OCI-LY7 (cell line): ENCODE measurements at regions not wholly inside any gene's neighbourhood (a gene's known extent, or its start where the extent isn't known, plus 50 kb on each side); places are given as distances from the start of the nearest gene placed in this dataset.
"Not testable (repeated sequence)": the region's sequence is repeated elsewhere in the genome, so short reads cannot be mapped to it uniquely, and the experiment has no call there.

Experiments used
- BruUV-seq: library from RNA; stranded (reverse); fragments of 400-500 nt; replicated peaks from 2 replicates; lab custom pipeline; 2021; lab: Mats Ljungman, UMichigan
- CTCF ChIA-PET: fragments of 300-600 bp; sonication (Branson Sonifier 250); formaldehyde crosslinking; loops from one replicate; lab custom pipeline; 2022; ENCODE audit warnings: antibody characterized with exemption; ENCODE audit not compliant: unreplicated experiment; lab: Charles Lee
- POLR2A ChIA-PET: fragments of 300-600 bp; sonication (Branson Sonifier 250); formaldehyde crosslinking; loops from one replicate; lab custom pipeline; 2022; ENCODE audit warnings: antibody characterized with exemption; lab: Charles Lee
- DNase-seq: peaks from one replicate; pipeline ENCODE4 v3.0.0-alpha.2; 2015; ENCODE audit warnings: low spot score
- H2AFZ ChIP-seq: fragments of 200-600 bp; sonication (generic), shearing (Covaris generic); 2 replicates; pipeline ENCODE4 v1.6.1; 2014; ENCODE audit warnings: mild to moderate bottlenecking, antibody characterized with exemption, low read length, moderate library complexity
- H3K27ac ChIP-seq: fragments of 200-600 bp; sonication (generic); 2 replicates; pipeline ENCODE4 v1.5.1; 2014; ENCODE audit warnings: mixed run types, low read depth, mild to moderate bottlenecking, moderate library complexity, low read length, inconsistent platforms; ENCODE audit not compliant: poor library complexity, severe bottlenecking
- H3K36me3 ChIP-seq: fragments of 200-600 bp; sonication (generic); 2 replicates; pipeline ENCODE4 v1.6.1; 2014; ENCODE audit warnings: mild to moderate bottlenecking, antibody characterized with exemption, low read length, moderate library complexity, mixed read lengths; ENCODE audit not compliant: insufficient read depth
- H3K4me1 ChIP-seq: fragments of 200-600 bp; sonication (generic); 2 replicates; pipeline ENCODE4 v1.5.1; 2014; ENCODE audit warnings: mild to moderate bottlenecking, low read length; ENCODE audit not compliant: insufficient read depth, poor library complexity, severe bottlenecking
- H3K4me2 ChIP-seq: fragments of 200-600 bp; sonication (generic); 2 replicates; pipeline ENCODE4 v1.6.1; 2014; ENCODE audit warnings: mild to moderate bottlenecking, low read length
- H3K4me3 ChIP-seq: fragments of 200-600 bp; sonication (generic); 2 replicates; pipeline ENCODE4 v1.5.1; 2014; ENCODE audit warnings: mild to moderate bottlenecking, low read depth, low read length; ENCODE audit not compliant: poor library complexity, severe bottlenecking
- H3K79me2 ChIP-seq: fragments of 200-600 bp; sonication (generic); 2 replicates; pipeline ENCODE4 v1.6.1; 2016; ENCODE audit warnings: low read depth, mild to moderate bottlenecking, low read length, moderate library complexity, mixed read lengths; ENCODE audit not compliant: insufficient read depth
- H3K9me2 ChIP-seq: fragments of 200-600 bp; sonication (generic); 2 replicates; pipeline ENCODE4 v1.6.1; 2016; ENCODE audit warnings: mild to moderate bottlenecking, low read length, mixed read lengths; ENCODE audit not compliant: insufficient read depth
- H3K9me3 ChIP-seq: fragments of 200-600 bp; sonication (generic); 2 replicates; pipeline ENCODE4 v1.6.1; 2014; ENCODE audit warnings: mild to moderate bottlenecking, mixed run types, low read length, mixed read lengths
- H4K20me1 ChIP-seq: fragments of 200-600 bp; sonication (generic); 2 replicates; pipeline ENCODE4 v1.6.1; 2014; ENCODE audit warnings: mild to moderate bottlenecking, antibody characterized with exemption, low read length, moderate library complexity, mixed read lengths; ENCODE audit not compliant: insufficient read depth
- EZH2phosphoT487 ChIP-seq: fragments of 200-600 bp; sonication (generic); IDR thresholded peaks from 2 replicates; pipeline ENCODE4 v1.6.1; 2018; ENCODE audit warnings: low read depth, borderline replicate concordance, mild to moderate bottlenecking, mixed run types, antibody characterized with exemption, low read length, moderate library complexity, mixed read lengths
- intact Hi-C: fragments of 100-400 bp; cut with micrococcal nuclease; formaldehyde crosslinking; loops from one replicate; pipeline ENCODE4 v1.10.0; 2022; ENCODE audit not compliant: unreplicated experiment
- TF ChIP-seq, protein P1 (sequence below): fragments of 200-600 bp; sonication (generic); conservative IDR thresholded peaks from 2 replicates; pipeline ENCODE4 v1.5.1; 2014; ENCODE audit warnings: mild to moderate bottlenecking, antibody characterized with exemption, low read length, moderate library complexity, mixed read lengths

DNA sequence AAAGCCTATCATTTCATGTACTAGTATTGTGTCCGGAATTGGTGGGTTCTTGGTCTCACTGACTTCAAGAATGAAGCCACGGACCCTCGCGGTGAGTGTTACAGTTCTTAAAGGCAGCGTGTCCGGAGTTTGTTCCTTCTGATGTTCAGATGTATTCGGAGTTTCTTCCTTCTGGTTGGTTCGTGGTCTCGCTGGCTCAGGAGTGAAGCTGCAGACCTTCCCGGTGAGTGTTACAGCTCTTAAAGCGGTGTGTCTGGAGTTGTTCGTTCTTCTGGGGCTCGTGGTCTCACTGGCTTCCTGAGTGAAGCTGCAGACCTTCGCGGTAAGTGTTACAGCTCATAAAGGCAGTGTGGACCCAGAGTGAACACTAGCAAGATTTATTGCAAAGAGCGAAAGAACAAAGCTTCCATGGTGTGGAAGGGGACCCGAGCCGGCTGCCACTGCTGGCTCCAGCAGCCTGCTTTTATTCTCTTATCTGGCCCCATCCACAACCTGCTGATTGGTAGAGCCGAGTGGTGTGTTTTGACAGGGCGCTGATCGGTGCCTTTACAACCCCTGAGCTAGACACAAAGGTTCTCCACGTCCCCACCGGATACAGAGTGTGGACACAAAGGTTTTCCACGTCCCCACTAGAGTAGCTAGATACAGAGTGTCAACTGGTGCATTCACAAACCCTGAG is 341.5 kb downstream of the RFPL4B start:
- CTCF ChIA-PET, intact Hi-C loops, H3K9me3 ChIP-seq, H3K4me2 ChIP-seq, H4K20me1 ChIP-seq, DNase-seq, H3K4me1 ChIP-seq, H3K27ac ChIP-seq, H3K4me3 ChIP-seq, BruUV-seq, H3K36me3 ChIP-seq, H3K9me2 ChIP-seq, H3K79me2 ChIP-seq, H2AFZ ChIP-seq: not testable (repeated sequence)
- POLR2A ChIA-PET = interaction anchor here (0.6 to 1.1 kb wide), 2 partner anchors 9 to 1232 kb away, joined by 3 read pairs; no protein-coding TSS in a partner anchor

DNA sequence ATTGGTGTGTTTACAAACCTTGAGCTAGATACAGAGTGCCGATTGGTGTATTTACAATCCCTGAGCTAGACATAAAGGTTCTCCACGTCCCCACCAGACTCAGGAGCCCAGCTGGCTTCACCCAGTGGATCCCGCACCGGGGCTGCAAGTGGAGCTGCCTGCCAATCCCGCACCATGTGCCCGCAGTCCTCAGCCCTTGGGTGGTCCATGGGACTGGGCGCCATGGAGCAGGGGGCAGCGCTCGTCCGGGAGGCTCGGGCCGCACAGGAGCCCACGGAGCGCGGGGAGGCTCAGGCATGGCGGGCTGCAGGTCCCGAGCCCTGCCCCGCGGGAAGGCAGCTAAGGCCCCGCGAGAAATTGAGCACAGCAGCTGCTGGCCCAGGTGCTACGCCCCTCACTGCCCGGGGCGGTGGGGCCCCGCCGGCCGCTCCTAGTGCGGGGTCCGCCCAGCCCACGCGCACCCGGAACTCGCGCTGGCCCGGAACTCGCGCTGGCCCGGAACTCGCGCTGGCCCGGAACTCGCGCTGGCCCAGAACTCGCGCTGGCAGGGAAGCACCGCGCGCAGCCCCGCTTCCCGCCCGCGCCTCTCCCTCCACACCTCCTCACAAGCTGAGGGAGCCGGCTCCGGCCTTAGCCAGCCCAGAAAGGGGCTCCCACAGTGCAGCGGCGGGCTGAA is 342.2 kb downstream of the RFPL4B start:
- H3K27ac ChIP-seq, BruUV-seq, H4K20me1 ChIP-seq, H3K4me2 ChIP-seq, DNase-seq, POLR2A ChIA-PET, H3K79me2 ChIP-seq, intact Hi-C loops, H3K4me1 ChIP-seq, H2AFZ ChIP-seq, CTCF ChIA-PET, H3K9me3 ChIP-seq, H3K4me3 ChIP-seq, H3K9me2 ChIP-seq, H3K36me3 ChIP-seq: not testable (repeated sequence)

DNA sequence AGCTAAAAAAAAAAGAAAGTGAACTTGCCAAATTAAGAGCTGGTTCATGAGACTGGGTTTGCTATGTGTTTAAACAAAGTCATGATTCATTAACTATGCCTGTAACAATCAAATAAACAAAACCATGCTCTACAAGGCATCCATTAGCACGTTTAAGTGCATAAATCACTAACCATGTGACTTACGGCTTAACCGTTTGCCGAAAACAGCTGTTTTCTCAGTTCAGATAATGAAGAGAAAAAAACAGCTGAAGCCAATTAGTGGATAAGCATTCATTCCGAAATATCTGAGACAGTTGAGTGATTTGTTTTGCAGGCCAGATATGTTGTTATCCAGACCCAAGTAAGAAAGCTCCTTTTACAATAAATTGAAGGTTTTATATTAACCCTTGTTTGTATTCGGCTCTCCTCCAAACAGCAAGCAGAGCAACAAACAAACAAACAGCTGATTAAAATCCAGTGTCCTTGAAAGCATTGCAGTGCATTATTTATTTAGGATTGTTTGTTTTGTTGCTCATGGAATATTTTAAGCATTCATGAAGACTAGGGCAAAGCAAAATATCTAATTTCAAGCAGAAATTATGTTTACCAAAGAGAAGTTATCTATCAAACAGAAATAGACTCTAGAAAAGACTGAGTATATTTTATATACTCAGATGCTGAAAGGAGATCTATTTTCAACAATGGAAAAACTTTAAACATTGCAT is 343.5 kb downstream of the RFPL4B start:
- H3K9me3 ChIP-seq = no peaks in the 10 kb centered on the region
- H3K36me3 ChIP-seq = no peaks in the 10 kb centered on the region
- TF ChIP-seq, protein P1, sequence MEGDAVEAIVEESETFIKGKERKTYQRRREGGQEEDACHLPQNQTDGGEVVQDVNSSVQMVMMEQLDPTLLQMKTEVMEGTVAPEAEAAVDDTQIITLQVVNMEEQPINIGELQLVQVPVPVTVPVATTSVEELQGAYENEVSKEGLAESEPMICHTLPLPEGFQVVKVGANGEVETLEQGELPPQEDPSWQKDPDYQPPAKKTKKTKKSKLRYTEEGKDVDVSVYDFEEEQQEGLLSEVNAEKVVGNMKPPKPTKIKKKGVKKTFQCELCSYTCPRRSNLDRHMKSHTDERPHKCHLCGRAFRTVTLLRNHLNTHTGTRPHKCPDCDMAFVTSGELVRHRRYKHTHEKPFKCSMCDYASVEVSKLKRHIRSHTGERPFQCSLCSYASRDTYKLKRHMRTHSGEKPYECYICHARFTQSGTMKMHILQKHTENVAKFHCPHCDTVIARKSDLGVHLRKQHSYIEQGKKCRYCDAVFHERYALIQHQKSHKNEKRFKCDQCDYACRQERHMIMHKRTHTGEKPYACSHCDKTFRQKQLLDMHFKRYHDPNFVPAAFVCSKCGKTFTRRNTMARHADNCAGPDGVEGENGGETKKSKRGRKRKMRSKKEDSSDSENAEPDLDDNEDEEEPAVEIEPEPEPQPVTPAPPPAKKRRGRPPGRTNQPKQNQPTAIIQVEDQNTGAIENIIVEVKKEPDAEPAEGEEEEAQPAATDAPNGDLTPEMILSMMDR = no peak
- no peak for TF ChIP-seq EZH2phosphoT487
- H2AFZ ChIP-seq = no peak overlapping the region
- no peaks in the 10 kb centered on the region for H3K4me1 ChIP-seq
- H3K79me2 ChIP-seq = no peaks in the 10 kb centered on the region
- H4K20me1 ChIP-seq = no peaks in the 10 kb centered on the region
- H3K27ac ChIP-seq = no peak overlapping the region
- no peak overlapping the region for H3K4me2 ChIP-seq
- intact Hi-C loops = no loop called here
- no TSS peak for BruUV-seq
- ChIA-PET CTCF (no interaction called here), POLR2A (interaction anchor here (1.1 kb wide), 1 partner anchor 11 kb away, joined by 3 read pairs; no protein-coding TSS in a partner anchor)
- no peaks in the 10 kb centered on the region for H3K9me2 ChIP-seq
- no peak for DNase-seq
- no peak overlapping the region for H3K4me3 ChIP-seq
